ENCODE measurements at regions not wholly inside any gene's neighbourhood (a gene's known extent, or its start where the extent isn't known, plus 50 kb on each side); places are given as distances from the start of the nearest gene placed in this dataset.
A peak's percentile ranks its signal among the peaks of the same experiment; 100 is the strongest.

DNA sequence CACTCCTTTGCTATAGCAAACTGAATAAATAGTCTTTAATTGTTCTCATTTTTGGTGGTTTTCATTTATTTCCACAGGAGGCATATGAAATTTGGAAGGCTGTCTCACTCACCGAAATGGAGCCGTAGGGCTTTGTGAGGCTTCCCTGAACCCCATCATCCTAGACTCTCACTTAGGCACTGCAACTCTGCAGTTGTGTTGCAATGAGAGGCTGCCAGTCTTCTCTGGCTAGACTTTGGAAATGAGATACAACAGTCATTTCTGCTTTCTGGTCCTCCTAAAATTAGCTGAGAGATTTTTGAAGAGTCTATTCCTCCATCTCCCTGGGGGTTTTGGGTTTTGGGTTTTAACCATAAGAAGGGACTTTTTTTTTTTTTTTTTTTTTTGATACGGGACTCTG, 146.5 kb downstream of the SH3BGRL start:
- WGBS, result 98% methylated on average over 3 of the region's 3 CpGs
- intact Hi-C loops (cut with DNase I), result no loop called here
- Histone ChIP-seq H3K27ac (no peak overlapping the region), H3K27me3 (replicated peaks; ENCODE audit: insufficient read depth) (no peaks in the 10 kb centered on the region), H3K4me3 (no peak overlapping the region), H3K9me3 (no peaks in the 10 kb centered on the region), H3K4me1 (replicated peaks) (no peaks in the 10 kb centered on the region), H3K36me3 (no peaks in the 10 kb centered on the region)
- TF ChIP-seq POLR2A (IDR thresholded peaks at IDR 0.05) (no peak), POLR2AphosphoS5 (IDR thresholded peaks at IDR 0.05) (no peak)
- TF ChIP-seq, protein P1, sequence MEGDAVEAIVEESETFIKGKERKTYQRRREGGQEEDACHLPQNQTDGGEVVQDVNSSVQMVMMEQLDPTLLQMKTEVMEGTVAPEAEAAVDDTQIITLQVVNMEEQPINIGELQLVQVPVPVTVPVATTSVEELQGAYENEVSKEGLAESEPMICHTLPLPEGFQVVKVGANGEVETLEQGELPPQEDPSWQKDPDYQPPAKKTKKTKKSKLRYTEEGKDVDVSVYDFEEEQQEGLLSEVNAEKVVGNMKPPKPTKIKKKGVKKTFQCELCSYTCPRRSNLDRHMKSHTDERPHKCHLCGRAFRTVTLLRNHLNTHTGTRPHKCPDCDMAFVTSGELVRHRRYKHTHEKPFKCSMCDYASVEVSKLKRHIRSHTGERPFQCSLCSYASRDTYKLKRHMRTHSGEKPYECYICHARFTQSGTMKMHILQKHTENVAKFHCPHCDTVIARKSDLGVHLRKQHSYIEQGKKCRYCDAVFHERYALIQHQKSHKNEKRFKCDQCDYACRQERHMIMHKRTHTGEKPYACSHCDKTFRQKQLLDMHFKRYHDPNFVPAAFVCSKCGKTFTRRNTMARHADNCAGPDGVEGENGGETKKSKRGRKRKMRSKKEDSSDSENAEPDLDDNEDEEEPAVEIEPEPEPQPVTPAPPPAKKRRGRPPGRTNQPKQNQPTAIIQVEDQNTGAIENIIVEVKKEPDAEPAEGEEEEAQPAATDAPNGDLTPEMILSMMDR (IDR thresholded peaks at IDR 0.05), result no peak
- DNase-seq (ENCODE audit: low spot score), result no peak

DNA sequence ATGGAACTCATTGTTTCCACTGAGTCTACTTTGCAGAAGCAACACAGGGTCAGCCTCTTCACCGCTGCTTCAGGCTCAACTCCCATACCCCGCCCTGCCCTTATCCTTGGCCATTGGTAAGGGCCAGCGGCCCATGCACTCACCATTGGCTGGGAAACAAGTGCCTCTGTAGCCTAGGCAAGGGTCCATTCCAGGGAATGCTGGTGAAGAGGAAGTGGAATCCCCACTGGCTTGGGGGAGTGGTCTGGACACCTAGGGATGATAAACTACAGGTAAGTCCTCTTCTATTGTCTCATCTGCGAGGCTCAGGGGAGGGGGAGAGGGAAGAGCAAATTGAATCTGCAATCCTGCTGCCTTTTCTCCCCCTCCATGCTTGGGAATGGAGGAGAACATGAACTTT, 153.1 kb downstream of the SH3BGRL start:
- H3K36me3 ChIP-seq, result no peaks in the 10 kb centered on the region
- 77% methylated on average over 4 of the region's 4 CpGs for WGBS
- TF ChIP-seq POLR2AphosphoS5 (IDR thresholded peaks at IDR 0.05) (no peak), POLR2A (IDR thresholded peaks at IDR 0.05) (no peak)
- TF ChIP-seq, protein P1 (IDR thresholded peaks at IDR 0.05), result no peak
- no peak for DNase-seq (ENCODE audit: low spot score)
- H3K27me3 ChIP-seq (replicated peaks; ENCODE audit: insufficient read depth), result no peaks in the 10 kb centered on the region
- intact Hi-C loops (cut with DNase I), result no loop called here
- no peak overlapping the region for H3K4me3 ChIP-seq
- no peaks in the 10 kb centered on the region for H3K4me1 ChIP-seq (replicated peaks)
- H3K27ac ChIP-seq, result no peak overlapping the region
- H3K9me3 ChIP-seq, result no peaks in the 10 kb centered on the region

DNA sequence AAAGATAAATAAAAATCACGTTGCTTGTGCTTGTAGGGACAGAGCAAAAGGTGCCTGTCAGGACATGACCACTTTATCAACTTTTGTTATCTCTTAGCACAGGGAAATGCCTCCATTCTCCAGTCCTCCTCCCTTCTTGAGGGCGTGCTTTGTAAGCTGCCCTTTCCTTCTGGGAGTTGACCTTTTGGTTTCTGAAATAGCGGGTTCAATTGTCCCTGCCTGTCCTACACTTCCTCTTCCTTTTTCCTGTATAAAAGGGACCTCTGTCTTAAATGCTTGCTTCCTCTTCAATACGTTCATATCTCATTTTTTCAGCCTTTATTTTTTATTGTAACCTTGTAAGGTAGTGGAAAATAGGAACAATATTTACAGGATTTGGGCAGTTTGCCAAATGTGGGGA, 153.5 kb downstream of the SH3BGRL start:
- 42% methylated on average over 4 of the region's 4 CpGs for WGBS
- no peak for DNase-seq (ENCODE audit: low spot score)
- TF ChIP-seq POLR2A (IDR thresholded peaks at IDR 0.05) (no peak), POLR2AphosphoS5 (IDR thresholded peaks at IDR 0.05) (no peak)
- TF ChIP-seq, protein P1 (IDR thresholded peaks at IDR 0.05), result no peak
- intact Hi-C loops (cut with DNase I), result no loop called here
- Histone ChIP-seq H3K9me3 (no peaks in the 10 kb centered on the region), H3K27me3 (replicated peaks; ENCODE audit: insufficient read depth) (no peaks in the 10 kb centered on the region), H3K4me3 (no peak overlapping the region), H3K27ac (no peak overlapping the region), H3K4me1 (replicated peaks) (no peaks in the 10 kb centered on the region), H3K36me3 (no peaks in the 10 kb centered on the region)

DNA sequence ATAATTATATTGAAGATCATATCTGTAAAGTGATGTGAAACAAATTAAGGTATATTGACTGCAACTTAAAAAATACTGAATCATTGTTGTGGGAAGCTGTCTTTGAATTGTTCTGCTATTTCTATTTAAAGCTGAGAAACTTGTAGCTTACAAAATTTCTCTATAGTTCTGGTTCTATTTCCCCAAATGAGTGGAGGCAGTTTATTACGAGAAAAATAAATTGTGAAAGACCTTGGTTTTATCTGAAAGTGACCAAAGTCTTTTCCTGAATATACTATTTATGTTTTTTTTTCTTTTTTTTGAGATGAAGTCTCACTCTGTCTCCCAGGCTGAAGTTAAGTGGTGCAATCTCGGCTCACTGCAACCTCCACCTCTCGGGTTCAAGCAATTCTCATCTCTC, 165.4 kb downstream of the SH3BGRL start:
- TF ChIP-seq, protein P1 (IDR thresholded peaks at IDR 0.05), result no peak
- TF ChIP-seq POLR2AphosphoS5 (IDR thresholded peaks at IDR 0.05), result no peak
- TF ChIP-seq POLR2A (IDR thresholded peaks at IDR 0.05), result no peak
- H3K27ac ChIP-seq, result no peak overlapping the region
- WGBS, result 85% methylated on average over 3 of the region's 3 CpGs
- intact Hi-C loops (cut with DNase I), result no loop called here
- DNase-seq (ENCODE audit: low spot score), result no peak
- no peaks in the 10 kb centered on the region for H3K9me3 ChIP-seq
- H3K36me3 ChIP-seq, result no peaks in the 10 kb centered on the region
- H3K4me1 ChIP-seq (replicated peaks), result no peaks in the 10 kb centered on the region
- H3K27me3 ChIP-seq (replicated peaks; ENCODE audit: insufficient read depth), result no peaks in the 10 kb centered on the region
- no peak overlapping the region for H3K4me3 ChIP-seq

DNA sequence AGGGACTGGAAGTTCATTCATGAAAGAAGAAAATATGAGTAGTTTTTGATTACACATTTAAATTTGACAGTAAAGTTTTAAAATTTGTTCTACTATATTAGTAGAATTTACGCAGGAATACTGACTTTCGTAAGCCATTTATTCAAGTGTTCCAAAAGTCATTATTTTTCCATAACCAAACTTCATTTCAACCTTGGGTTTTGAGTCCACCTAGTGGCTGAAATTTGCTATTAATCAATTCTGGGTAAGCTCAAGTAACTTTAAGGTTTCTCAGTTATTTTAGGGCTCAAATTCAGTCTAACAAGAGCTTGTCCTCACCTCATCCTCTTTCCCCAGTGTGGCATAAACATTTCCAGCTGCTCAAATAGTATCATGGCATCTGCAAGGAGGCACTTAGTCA, 175.4 kb downstream of the SH3BGRL start:
- H3K27ac ChIP-seq, result no peak overlapping the region
- no peak for DNase-seq (ENCODE audit: low spot score)
- H3K4me1 ChIP-seq (replicated peaks), result no peaks in the 10 kb centered on the region
- no peak for TF ChIP-seq POLR2A (IDR thresholded peaks at IDR 0.05)
- no peak for TF ChIP-seq POLR2AphosphoS5 (IDR thresholded peaks at IDR 0.05)
- TF ChIP-seq, protein P1 (IDR thresholded peaks at IDR 0.05), result peak in 3 of 4 experiments; percentile 38 to 47 (median 46)
- no peaks in the 10 kb centered on the region for H3K9me3 ChIP-seq
- H3K27me3 ChIP-seq (replicated peaks; ENCODE audit: insufficient read depth), result no peaks in the 10 kb centered on the region
- H3K36me3 ChIP-seq, result no peaks in the 10 kb centered on the region
- 17% methylated on average over 2 of the region's 2 CpGs for WGBS
- no peak overlapping the region for H3K4me3 ChIP-seq
- intact Hi-C loops (cut with DNase I), result loop anchor here (10.0 kb wide), 1 partner anchor 203 kb away; no protein-coding TSS in a partner anchor
